GM19023 (cell line): ENCODE measurements at regions not wholly inside any gene's neighbourhood (a gene's known extent, or its start where the extent isn't known, plus 50 kb on each side); places are given as distances from the start of the nearest gene placed in this dataset.

Source experiments
- ATAC-seq: cut with Tn5 transposase; IDR thresholded peaks from one replicate; pipeline ENCODE4 v1.9.1; 2021; ENCODE audit warnings: mild to moderate bottlenecking, moderate library complexity; ENCODE audit not compliant: unreplicated experiment

DNA sequence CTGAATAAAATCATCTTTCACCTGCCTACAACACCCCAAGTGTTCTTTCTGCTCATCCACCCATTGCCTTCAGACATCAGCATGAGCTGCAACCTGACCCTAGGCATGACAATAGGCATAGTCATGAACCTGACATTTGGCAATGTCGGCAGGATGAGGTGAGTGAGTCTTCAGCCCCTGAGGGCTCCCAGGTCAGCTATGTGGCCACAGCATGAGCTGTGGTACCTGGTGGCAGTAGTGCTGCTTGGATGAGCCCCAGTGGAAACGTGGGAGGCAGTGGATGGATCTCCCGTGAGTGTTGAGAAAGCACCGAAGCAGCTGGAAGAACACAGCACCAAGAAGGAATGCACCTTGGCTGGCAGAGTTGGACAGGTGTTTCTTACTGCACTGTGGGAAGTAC is 334.8 kb upstream of the FAR2 start:
- ATAC-seq: no peak

DNA sequence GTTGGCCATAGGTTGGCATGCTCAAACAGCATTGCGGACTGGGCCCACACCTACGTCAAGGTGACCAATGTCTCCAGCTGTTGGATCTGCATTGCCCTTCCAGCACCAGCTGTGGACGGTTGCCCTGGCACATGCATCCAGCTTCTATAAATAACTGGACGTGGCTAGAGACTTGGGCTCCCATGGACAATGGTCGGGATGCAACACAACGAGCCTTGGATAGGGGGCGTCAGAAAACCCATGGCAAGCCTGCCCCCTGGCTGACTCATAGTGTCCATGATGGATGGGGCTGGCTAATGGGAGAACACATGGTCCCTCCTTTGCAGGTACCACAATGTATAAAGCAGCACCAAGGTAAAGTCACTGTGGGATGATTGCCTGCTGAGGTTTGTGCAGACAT is 331.6 kb upstream of the FAR2 start:
- no peak for ATAC-seq

- ATAC-seq: no peak
Measured at GRCh38 chr12:28824193-28824846, 324.8 kb upstream of the FAR2 start.

- no peak for ATAC-seq
Measured at GRCh38 chr12:28824849-28825248, 324.2 kb upstream of the FAR2 start.

DNA sequence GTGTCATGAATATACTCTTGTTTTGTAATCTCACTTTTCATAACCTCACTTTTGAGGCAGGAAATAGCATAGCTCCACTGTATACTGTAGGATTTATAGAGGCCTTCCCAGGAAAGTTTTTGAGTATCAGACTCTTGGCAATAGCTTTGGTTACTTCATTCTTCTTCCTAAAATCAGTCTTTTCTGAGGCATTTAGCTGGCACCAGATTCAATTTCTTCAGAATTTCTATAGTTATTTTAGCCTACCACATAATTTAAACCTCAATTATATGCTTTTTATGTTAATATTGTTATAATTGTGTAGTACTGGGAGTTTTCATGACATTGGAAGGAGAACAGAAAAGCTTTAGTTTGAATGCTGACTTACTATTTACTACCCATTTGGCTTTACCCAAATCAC is 322.3 kb upstream of the FAR2 start:
- ATAC-seq: no peak

DNA sequence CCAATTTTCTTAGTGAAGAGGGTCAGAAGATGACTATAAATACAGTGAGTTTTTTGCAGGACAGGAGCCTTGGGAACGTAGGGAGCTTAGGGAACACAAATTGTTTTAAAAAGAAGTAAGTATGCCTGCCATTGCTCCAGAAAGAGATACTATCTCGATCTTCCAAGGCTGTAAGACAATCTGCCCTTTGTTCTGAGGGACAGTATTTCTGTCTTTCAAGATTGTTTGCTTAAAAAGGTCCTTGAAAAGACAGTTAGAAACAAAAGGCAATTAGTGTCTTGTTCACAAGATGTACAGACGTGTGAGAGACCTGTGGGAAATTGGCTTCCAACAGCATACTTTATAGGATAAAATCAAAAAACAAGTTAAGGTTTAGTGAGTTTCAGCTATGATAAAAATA is 321.2 kb upstream of the FAR2 start:
- ATAC-seq: no peak

DNA sequence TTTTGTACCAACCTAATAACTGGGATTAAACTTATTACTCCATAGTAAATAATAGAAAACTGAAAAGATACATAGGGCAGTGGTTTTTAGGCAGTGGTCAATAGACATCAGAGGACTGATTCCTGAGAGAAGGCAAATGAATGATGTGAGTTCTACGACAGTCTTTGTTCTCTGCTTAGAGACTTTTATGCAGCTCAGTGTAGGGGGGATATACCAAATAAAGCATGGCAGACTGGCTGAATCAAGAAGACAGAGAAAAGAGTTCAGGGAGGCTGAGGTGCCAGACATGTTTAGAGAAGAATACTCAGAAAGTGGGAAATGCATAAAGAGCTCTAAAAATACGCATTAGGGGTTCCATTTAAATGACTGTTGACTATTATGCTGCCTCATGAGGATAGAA is 320.8 kb upstream of the FAR2 start:
- ATAC-seq: no peak

DNA sequence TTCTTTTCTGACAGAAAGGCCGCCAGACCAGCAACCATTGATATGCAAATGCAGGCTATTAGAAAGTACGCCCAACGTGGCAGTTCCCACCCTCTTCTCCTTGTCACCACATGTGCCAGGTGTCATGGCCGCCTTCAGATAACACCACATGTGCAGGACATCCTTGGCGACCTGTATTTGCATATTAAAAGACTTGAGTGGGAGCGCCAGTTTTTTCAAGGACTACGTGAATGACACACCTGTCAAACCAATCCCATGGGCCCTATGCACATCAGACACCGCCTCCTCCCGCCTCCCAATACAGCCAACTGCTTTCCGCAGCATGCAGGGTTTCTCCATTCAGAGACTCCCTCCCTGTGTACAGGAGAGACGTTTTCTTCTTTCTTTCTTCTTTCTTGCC is 318.6 kb upstream of the FAR2 start:
- ATAC-seq: no peak

DNA sequence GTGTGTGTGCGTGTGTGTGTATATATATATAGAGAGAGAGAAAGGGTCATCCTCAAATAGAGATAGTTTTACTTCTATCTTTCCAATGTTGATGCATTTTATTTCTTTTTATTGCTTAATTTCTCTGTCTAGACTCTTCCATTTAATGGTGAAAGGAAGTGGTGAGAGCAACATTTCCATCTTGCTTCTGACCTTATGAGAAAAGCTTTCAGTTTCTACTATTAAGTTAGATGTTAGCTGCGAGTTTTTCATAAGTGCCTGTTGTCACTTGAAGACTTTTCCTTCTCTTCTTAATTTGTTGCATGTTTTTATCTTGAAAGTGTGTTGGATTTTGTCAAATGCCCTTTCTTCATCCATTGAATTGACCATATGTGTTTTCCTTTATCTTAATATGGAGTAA is 304.4 kb upstream of the FAR2 start:
- no peak for ATAC-seq

GRCh38 chr12:28851781-28852180 is 297.3 kb upstream of the FAR2 start:
- no peak for ATAC-seq

- ATAC-seq: no peak
Measured at GRCh38 chr12:28855761-28856310, 293.2 kb upstream of the FAR2 start.

DNA sequence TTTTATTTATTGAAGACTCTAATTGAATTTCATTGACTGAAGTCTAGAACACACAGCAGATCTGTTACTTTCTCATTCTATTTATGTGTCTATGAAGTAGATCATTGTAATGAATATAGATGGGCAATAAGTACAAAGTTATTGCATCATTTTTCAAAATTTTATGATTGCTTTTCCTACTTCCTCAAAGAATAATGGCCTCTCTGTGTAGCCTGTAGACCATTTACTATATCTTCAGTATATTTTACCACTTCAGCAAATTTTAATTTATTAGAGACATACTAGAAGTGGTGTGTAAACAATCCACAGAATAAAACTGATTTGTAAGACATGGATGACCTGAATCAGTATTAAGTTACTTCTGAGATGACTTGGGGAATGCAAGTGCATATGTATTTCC is 291.7 kb upstream of the FAR2 start:
- no peak for ATAC-seq

DNA sequence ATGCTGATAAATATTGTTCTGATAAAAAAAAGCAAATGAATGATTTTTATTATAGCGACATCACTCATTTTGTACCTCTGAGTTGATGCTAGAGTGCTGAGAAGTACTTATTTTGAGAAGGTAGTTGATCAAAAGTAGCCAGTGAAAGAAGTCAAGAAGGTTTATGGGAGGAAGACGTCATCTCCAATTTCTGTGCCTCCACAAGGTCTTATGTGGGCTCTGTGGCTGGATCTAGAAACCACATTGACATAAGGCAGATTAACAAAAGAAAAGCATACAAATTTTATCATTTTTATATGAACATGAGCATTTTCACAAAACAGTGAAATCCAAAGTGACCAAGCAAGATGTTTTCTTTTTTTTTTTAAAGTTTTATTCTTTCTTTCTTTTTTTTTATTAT is 289.5 kb upstream of the FAR2 start:
- ATAC-seq: no peak

- ATAC-seq: no peak
Measured at GRCh38 chr12:28865776-28866175, 283.3 kb upstream of the FAR2 start.

DNA sequence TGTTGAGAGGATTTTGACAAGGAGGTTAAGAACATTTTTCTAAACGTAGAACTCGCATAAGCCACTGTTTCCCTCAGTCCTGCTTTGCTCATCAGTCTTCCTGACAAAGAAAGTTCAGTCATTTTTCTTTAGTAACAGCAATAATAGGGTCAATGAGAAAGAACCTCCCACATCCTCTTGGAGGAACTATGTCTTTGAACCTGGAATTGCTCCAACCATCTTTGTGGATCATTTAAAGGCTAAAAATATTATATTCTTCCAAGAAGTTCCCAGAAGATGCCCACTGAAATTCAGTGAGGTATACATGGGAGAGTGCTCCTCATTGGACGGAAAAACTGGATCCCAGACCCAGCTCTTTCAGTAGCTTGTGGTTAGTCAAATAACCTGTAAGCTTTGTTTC is 282.8 kb upstream of the FAR2 start:
- no peak for ATAC-seq

DNA sequence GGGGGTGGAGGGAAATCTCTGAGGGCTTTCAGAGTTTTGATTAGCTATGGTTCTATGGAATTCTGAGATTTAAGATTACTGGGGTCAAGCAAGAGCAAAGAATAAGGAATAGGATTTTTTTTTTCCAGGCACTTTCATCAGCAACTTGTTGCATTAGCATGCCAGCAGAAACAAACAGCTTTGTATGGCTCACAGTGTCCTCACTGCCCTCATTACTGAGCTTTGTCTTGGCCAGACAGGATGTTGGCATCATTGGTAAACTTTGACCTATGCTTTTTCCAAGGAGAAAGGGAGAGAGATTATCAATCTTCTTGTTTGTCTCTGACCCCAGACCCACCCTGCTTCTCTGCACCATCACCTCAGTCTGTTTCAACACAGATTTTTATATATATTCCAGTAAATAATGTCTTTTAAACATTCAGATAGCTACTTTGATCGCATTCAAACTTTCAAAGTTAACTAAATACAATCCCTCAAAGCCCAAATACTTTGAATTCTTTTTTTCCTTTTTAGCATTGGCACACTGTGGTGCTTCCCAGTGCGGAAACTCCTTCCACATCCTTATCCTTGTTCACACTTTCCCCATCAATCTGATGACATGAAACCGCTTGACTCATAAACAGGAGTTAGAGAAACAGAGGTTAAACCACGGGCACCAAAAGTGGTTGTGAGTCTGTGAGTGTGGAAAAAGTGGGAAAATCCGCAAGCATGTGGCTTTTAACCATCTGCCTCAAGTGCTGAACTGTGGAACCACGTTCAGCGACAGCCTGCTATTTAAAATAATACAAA is 282.2 kb upstream of the FAR2 start:
- no peak for ATAC-seq

GRCh38 chr12:28868414-28868813 is 280.7 kb upstream of the FAR2 start:
- no peak for ATAC-seq

DNA sequence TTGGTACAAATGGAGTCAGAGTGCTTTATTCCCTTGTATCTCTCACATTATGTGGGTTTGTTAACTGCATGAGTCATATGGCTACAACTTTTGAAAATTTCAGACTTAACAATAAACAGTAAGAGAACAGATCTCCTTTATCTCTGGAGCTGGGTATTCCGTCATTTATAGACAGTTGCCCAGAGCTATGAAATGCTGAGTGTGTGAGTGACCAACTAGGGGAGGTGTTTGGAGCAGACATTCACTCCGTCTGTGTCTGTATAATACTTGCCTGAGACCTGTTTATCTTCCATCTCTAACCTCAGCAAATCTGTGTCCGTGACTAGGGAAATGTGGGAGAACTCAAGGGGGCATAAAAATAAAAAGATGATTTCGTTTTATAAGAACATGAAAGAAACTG is 279.9 kb upstream of the FAR2 start:
- ATAC-seq: no peak

- ATAC-seq: no peak
Measured at GRCh38 chr12:28870839-28871440, 278.1 kb upstream of the FAR2 start.

GRCh38 chr12:28872654-28873268 is 276.3 kb upstream of the FAR2 start:
- ATAC-seq: no peak

DNA sequence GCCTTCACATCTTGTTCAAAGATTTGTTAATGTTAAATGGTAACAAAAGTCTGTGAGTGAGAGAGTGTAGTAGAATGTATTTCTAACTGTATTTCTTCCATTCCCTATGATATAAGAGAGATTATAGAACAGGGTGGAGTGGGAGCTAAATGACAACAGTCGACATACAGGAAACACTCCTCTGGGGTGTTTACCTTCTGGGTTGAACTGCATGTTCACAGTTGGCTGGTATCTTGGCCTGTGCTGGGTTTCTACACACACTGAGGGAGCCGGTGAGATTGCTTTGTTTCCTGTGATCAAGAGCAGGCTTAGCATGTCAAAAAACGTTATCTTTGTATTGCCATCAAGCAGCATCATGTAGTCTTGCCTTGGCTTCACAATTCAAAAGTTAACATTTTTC is 274.3 kb upstream of the FAR2 start:
- no peak for ATAC-seq
